SK-N-SH treated with all-trans-retinoic acid at 6 μM for 48 hours (cell line): ENCODE measurements at regions not wholly inside any gene's neighbourhood (a gene's known extent, or its start where the extent isn't known, plus 50 kb on each side); places are given as distances from the start of the nearest gene placed in this dataset.

Experiments used
- ATAC-seq: fragments of 200-7000 bp; cut with Tn5 transposase; 3 replicates; pipeline ENCODE4 v1.9.1; 2020; ENCODE audit warnings: mild to moderate bottlenecking, moderate library complexity
- BACH2 ChIP-seq: fragments of 250-450 bp; sonication (Bioruptor Pico); IDR thresholded peaks from 2 replicates; pipeline ENCODE4 v1.9.0; 2021; ENCODE audit warnings: mild to moderate bottlenecking, borderline replicate concordance
- CREB5 ChIP-seq: fragments of 250-450 bp; sonication (Bioruptor Pico); IDR thresholded peaks from 2 replicates; pipeline ENCODE4 v1.5.1; 2020; ENCODE audit warnings: low read depth, mild to moderate bottlenecking, moderate library complexity
- CSDC2 ChIP-seq: fragments of 250-450 bp; sonication (Bioruptor Pico); IDR thresholded peaks from 2 replicates; pipeline ENCODE4 v1.5.0; 2020; ENCODE audit warnings: mild to moderate bottlenecking, moderate library complexity
- CSRNP3 ChIP-seq: fragments of 250-450 bp; sonication (Bioruptor Pico); IDR thresholded peaks from 2 replicates; pipeline ENCODE4 v1.5.1; 2021; ENCODE audit warnings: mild to moderate bottlenecking, moderate library complexity
- ESRRG ChIP-seq: fragments of 250-450 bp; sonication (Bioruptor Pico); IDR thresholded peaks from 2 replicates; pipeline ENCODE4 v1.6.1; 2021; ENCODE audit warnings: mild to moderate bottlenecking
- OSR1 ChIP-seq: fragments of 250-450 bp; sonication (Bioruptor Pico); IDR thresholded peaks from 2 replicates; pipeline ENCODE4 v1.8.0; 2022; ENCODE audit warnings: moderate library complexity, mild to moderate bottlenecking, inconsistent platforms
- PATZ1 ChIP-seq: fragments of 250-450 bp; sonication (Bioruptor Pico); IDR thresholded peaks from 2 replicates; pipeline ENCODE4 v1.8.0; 2020; ENCODE audit warnings: mild to moderate bottlenecking, moderate library complexity, borderline replicate concordance
- POU6F1 ChIP-seq: fragments of 250-450 bp; sonication (Bioruptor Pico); IDR thresholded peaks from 2 replicates; pipeline ENCODE4 v1.8.0; 2021; ENCODE audit warnings: low read depth, mild to moderate bottlenecking, moderate library complexity, borderline replicate concordance
- PPARA ChIP-seq: fragments of 250-450 bp; sonication (Bioruptor Pico); IDR thresholded peaks from 2 replicates; pipeline ENCODE4 v1.5.0; 2020; ENCODE audit warnings: mild to moderate bottlenecking, borderline replicate concordance
- RARB ChIP-seq: fragments of 250-450 bp; sonication (Bioruptor Pico); IDR thresholded peaks from 2 replicates; pipeline ENCODE4 v1.8.0; 2021; ENCODE audit warnings: mild to moderate bottlenecking, moderate library complexity
- SNAI2 ChIP-seq: fragments of 250-450 bp; sonication (Bioruptor Pico); IDR thresholded peaks from 2 replicates; pipeline ENCODE4 v1.5.0; 2020; ENCODE audit warnings: mild to moderate bottlenecking, moderate library complexity
- TCF4 ChIP-seq: fragments of 250-450 bp; sonication (Bioruptor Pico); IDR thresholded peaks from 2 replicates; pipeline ENCODE4 v1.8.0; 2021; ENCODE audit warnings: mild to moderate bottlenecking, moderate library complexity, borderline replicate concordance
- TSHZ2 ChIP-seq: fragments of 250-450 bp; sonication (Bioruptor Pico); IDR thresholded peaks from 2 replicates; pipeline ENCODE4 v1.5.0; 2020; ENCODE audit warnings: mild to moderate bottlenecking, moderate library complexity
- ZC3H10 ChIP-seq: fragments of 250-450 bp; sonication (Bioruptor Pico); IDR thresholded peaks from 2 replicates; pipeline ENCODE4 v1.5.1; 2021; ENCODE audit warnings: mild to moderate bottlenecking, moderate library complexity
- ZFP3 ChIP-seq: fragments of 250-450 bp; sonication (Bioruptor Pico); IDR thresholded peaks from 2 replicates; pipeline ENCODE4 v1.5.0; 2020; ENCODE audit warnings: mild to moderate bottlenecking, moderate library complexity
- ZFP30 ChIP-seq: fragments of 450-650 bp; formaldehyde crosslinking; IDR thresholded peaks from 2 replicates; pipeline ENCODE4 v1.5.0; 2022; ENCODE audit warnings: mild to moderate bottlenecking, moderate library complexity
- ZNF565 ChIP-seq: fragments of 450-650 bp; formaldehyde crosslinking; conservative IDR thresholded peaks from 2 replicates; pipeline ENCODE4 v1.5.0; 2020; ENCODE audit warnings: low read depth, mild to moderate bottlenecking, moderate library complexity
- ZNF8 ChIP-seq: fragments of 450-650 bp; formaldehyde crosslinking; IDR thresholded peaks from 2 replicates; pipeline ENCODE4 v1.5.0; 2020; ENCODE audit warnings: mild to moderate bottlenecking, moderate library complexity

GRCh38 chr6:95357380-95358020 lies 219.8 kb upstream of the MANEA start (continued):
- TF ChIP-seq PATZ1 (CRISPR knock-in tag): no peak

GRCh38 chr6:95364016-95364604 lies 213.2 kb upstream of the MANEA start:
- peak; percentile 64; the same call in 1 of the 3 replicates for ATAC-seq
- TF ChIP-seq BACH2 (CRISPR knock-in tag) (no peak), ZNF565 (no peak)

GRCh38 chr6:95365454-95365853 lies 211.9 kb upstream of the MANEA start:
- no peak for ATAC-seq
- no peak for TF ChIP-seq PPARA
- TF ChIP-seq ZC3H10: no peak

- no peak for TF ChIP-seq PATZ1 (CRISPR knock-in tag)
- no peak for TF ChIP-seq ZFP3 (CRISPR knock-in tag)
- TF ChIP-seq TCF4 (CRISPR knock-in tag): no peak
- no peak for TF ChIP-seq ZFP30 (CRISPR knock-in tag)
- TF ChIP-seq ZNF565: no peak
- TF ChIP-seq CREB5: no peak
- no peak for TF ChIP-seq BACH2 (CRISPR knock-in tag)
- no peak for TF ChIP-seq POU6F1 (CRISPR knock-in tag)
- no peak for TF ChIP-seq SNAI2 (CRISPR knock-in tag)
- TF ChIP-seq ESRRG: no peak
- no peak for TF ChIP-seq CSDC2 (CRISPR knock-in tag)
- no peak for TF ChIP-seq TSHZ2 (CRISPR knock-in tag)
- no peak for TF ChIP-seq RARB
- TF ChIP-seq ZC3H10: no peak
- no peak for TF ChIP-seq ZNF8 (CRISPR knock-in tag)
- no peak for TF ChIP-seq CSRNP3 (CRISPR knock-in tag)
- TF ChIP-seq OSR1 (CRISPR knock-in tag): no peak
- TF ChIP-seq, all 23 proteins: peak for 0
- no peak for ATAC-seq
These were observed 210.9 kb upstream of the MANEA start for GRCh38 chr6:95366414-95366813.
